ENCODE measurements at regions not wholly inside any gene's neighbourhood (a gene's known extent, or its start where the extent isn't known, plus 50 kb on each side); places are given as distances from the start of the nearest gene placed in this dataset.
"Not testable (repeated sequence)": the region's sequence is repeated elsewhere in the genome, so short reads cannot be mapped to it uniquely, and the experiment has no call there.

- POLR2A ChIA-PET, result no interaction called here
These were observed 93.3 kb upstream of the MARCKS start for GRCh38 chr6:113763876-113764275.

GRCh38 chr6:113765909-113766308 lies 91.2 kb upstream of the MARCKS start:
- no peak overlapping the region for H3K27ac Mint-ChIP-seq
- H3K27me3 Mint-ChIP-seq, result peaks cover 5% of the 10 kb centered on the region
- no peak for DNase-seq
- no peak overlapping the region for H3K4me3 Mint-ChIP-seq
- no peaks in the 10 kb centered on the region for H3K9me3 Mint-ChIP-seq
- H3K4me1 Mint-ChIP-seq, result peaks cover 2% of the 10 kb centered on the region
- H3K36me3 Mint-ChIP-seq (ENCODE audit: low read depth), result no peaks in the 10 kb centered on the region
- CTCF ChIA-PET, result no interaction called here
- POLR2A ChIA-PET, result no interaction called here

More at GRCh38 chr6:113763876-113764275, 93.3 kb upstream of the MARCKS start:
- Mint-ChIP-seq H3K27ac (no peak overlapping the region), H3K4me3 (no peak overlapping the region), H3K9me3 (no peaks in the 10 kb centered on the region), H3K27me3 (peaks cover 5% of the 10 kb centered on the region), H3K4me1 (peaks cover 2% of the 10 kb centered on the region), H3K36me3 (ENCODE audit: low read depth) (no peaks in the 10 kb centered on the region)
- DNase-seq, result no peak
- CTCF ChIA-PET, result no interaction called here

GRCh38 chr6:113767985-113768384 lies 89.2 kb upstream of the MARCKS start:
- no peak overlapping the region for H3K27ac Mint-ChIP-seq
- H3K9me3 Mint-ChIP-seq, result no peaks in the 10 kb centered on the region
- DNase-seq, result no peak
- H3K27me3 Mint-ChIP-seq, result peaks cover 2% of the 10 kb centered on the region
- POLR2A ChIA-PET, result no interaction called here
- CTCF ChIA-PET, result no interaction called here
- no peaks in the 10 kb centered on the region for H3K36me3 Mint-ChIP-seq (ENCODE audit: low read depth)
- H3K4me1 Mint-ChIP-seq, result peaks cover 2% of the 10 kb centered on the region
- no peak overlapping the region for H3K4me3 Mint-ChIP-seq

GRCh38 chr6:113772961-113773360 lies 84.2 kb upstream of the MARCKS start:
- POLR2A ChIA-PET, result no interaction called here
- Mint-ChIP-seq H3K27me3 (no peaks in the 10 kb centered on the region), H3K9me3 (no peaks in the 10 kb centered on the region), H3K36me3 (ENCODE audit: low read depth) (no peaks in the 10 kb centered on the region), H3K4me3 (no peak overlapping the region), H3K27ac (no peak overlapping the region), H3K4me1 (no peaks in the 10 kb centered on the region)
- CTCF ChIA-PET, result no interaction called here
- no peak for DNase-seq

- Mint-ChIP-seq H3K36me3 (ENCODE audit: low read depth) (no peaks in the 10 kb centered on the region), H3K4me1 (no peaks in the 10 kb centered on the region), H3K4me3 (no peak overlapping the region), H3K27ac (no peak overlapping the region), H3K9me3 (no peaks in the 10 kb centered on the region), H3K27me3 (no peaks in the 10 kb centered on the region)
- CTCF ChIA-PET, result no interaction called here
- no peak for DNase-seq
- POLR2A ChIA-PET, result no interaction called here
These were observed 82.9 kb upstream of the MARCKS start for GRCh38 chr6:113774127-113774825.

GRCh38 chr6:113776998-113777397 lies 80.1 kb upstream of the MARCKS start:
- H3K36me3 Mint-ChIP-seq (ENCODE audit: low read depth), result no peaks in the 10 kb centered on the region
- ChIA-PET CTCF (no interaction called here), POLR2A (no interaction called here)
- H3K4me3 Mint-ChIP-seq, result no peak overlapping the region
- no peak for DNase-seq
- H3K27me3 Mint-ChIP-seq, result no peaks in the 10 kb centered on the region
- H3K4me1 Mint-ChIP-seq, result no peaks in the 10 kb centered on the region
- no peak overlapping the region for H3K27ac Mint-ChIP-seq
- no peaks in the 10 kb centered on the region for H3K9me3 Mint-ChIP-seq

- Mint-ChIP-seq H3K4me3 (no peak overlapping the region), H3K36me3 (ENCODE audit: low read depth) (no peaks in the 10 kb centered on the region), H3K4me1 (no peaks in the 10 kb centered on the region), H3K27ac (no peak overlapping the region), H3K9me3 (no peaks in the 10 kb centered on the region), H3K27me3 (no peaks in the 10 kb centered on the region)
- ChIA-PET CTCF (no interaction called here), POLR2A (no interaction called here)
- no peak for DNase-seq
These were observed 79.5 kb upstream of the MARCKS start for GRCh38 chr6:113777601-113778000.

- H3K27ac Mint-ChIP-seq, result no peak overlapping the region
- ChIA-PET POLR2A (no interaction called here), CTCF (no interaction called here)
- no peaks in the 10 kb centered on the region for H3K4me1 Mint-ChIP-seq
- no peak for DNase-seq
- H3K27me3 Mint-ChIP-seq, result no peaks in the 10 kb centered on the region
- H3K36me3 Mint-ChIP-seq (ENCODE audit: low read depth), result no peaks in the 10 kb centered on the region
- no peaks in the 10 kb centered on the region for H3K9me3 Mint-ChIP-seq
- H3K4me3 Mint-ChIP-seq, result no peak overlapping the region
These were observed 77.5 kb upstream of the MARCKS start for GRCh38 chr6:113779656-113780055.

- ChIA-PET CTCF (no interaction called here), POLR2A (no interaction called here)
- Mint-ChIP-seq H3K4me1 (no peaks in the 10 kb centered on the region), H3K9me3 (no peaks in the 10 kb centered on the region), H3K36me3 (ENCODE audit: low read depth) (no peaks in the 10 kb centered on the region), H3K27me3 (no peaks in the 10 kb centered on the region), H3K4me3 (no peak overlapping the region), H3K27ac (no peak overlapping the region)
- no peak for DNase-seq
These were observed 74.5 kb upstream of the MARCKS start for GRCh38 chr6:113782636-113783035.

GRCh38 chr6:113786168-113786567 lies 71.0 kb upstream of the MARCKS start:
- no peaks in the 10 kb centered on the region for H3K36me3 Mint-ChIP-seq (ENCODE audit: low read depth)
- no peak for DNase-seq
- no peak overlapping the region for H3K4me3 Mint-ChIP-seq
- H3K27me3 Mint-ChIP-seq, result peaks cover 5% of the 10 kb centered on the region
- ChIA-PET CTCF (no interaction called here), POLR2A (no interaction called here)
- no peaks in the 10 kb centered on the region for H3K9me3 Mint-ChIP-seq
- no peak overlapping the region for H3K27ac Mint-ChIP-seq
- H3K4me1 Mint-ChIP-seq, result no peaks in the 10 kb centered on the region

GRCh38 chr6:113788586-113788985 lies 68.6 kb upstream of the MARCKS start:
- H3K36me3 Mint-ChIP-seq (ENCODE audit: low read depth), result no peaks in the 10 kb centered on the region
- no peaks in the 10 kb centered on the region for H3K4me1 Mint-ChIP-seq
- H3K27ac Mint-ChIP-seq, result no peak overlapping the region
- DNase-seq, result no peak
- ChIA-PET POLR2A (no interaction called here), CTCF (no interaction called here)
- H3K9me3 Mint-ChIP-seq, result no peaks in the 10 kb centered on the region
- H3K27me3 Mint-ChIP-seq, result peaks cover 5% of the 10 kb centered on the region
- no peak overlapping the region for H3K4me3 Mint-ChIP-seq

GRCh38 chr6:113791225-113791624 lies 65.9 kb upstream of the MARCKS start:
- POLR2A ChIA-PET, H3K27ac Mint-ChIP-seq, H3K4me1 Mint-ChIP-seq: not testable (repeated sequence)

GRCh38 chr6:113795371-113795770 lies 61.8 kb upstream of the MARCKS start:
- H3K27ac Mint-ChIP-seq; POLR2A ChIA-PET; H3K4me3 Mint-ChIP-seq; H3K9me3 Mint-ChIP-seq; DNase-seq; H3K4me1 Mint-ChIP-seq; H3K36me3 Mint-ChIP-seq (ENCODE audit: low read depth); CTCF ChIA-PET; H3K27me3 Mint-ChIP-seq: not testable (repeated sequence)

More at GRCh38 chr6:113791225-113791624, 65.9 kb upstream of the MARCKS start:
- not testable (repeated sequence) for H3K9me3 Mint-ChIP-seq; H3K4me3 Mint-ChIP-seq; DNase-seq; H3K27me3 Mint-ChIP-seq; H3K36me3 Mint-ChIP-seq (ENCODE audit: low read depth)
- CTCF ChIA-PET, result interaction anchor here (0.7 kb wide), 1 partner anchor 1540 kb away, joined by 3 read pairs; no protein-coding TSS in a partner anchor

- Mint-ChIP-seq H3K4me1 (no peaks in the 10 kb centered on the region), H3K36me3 (ENCODE audit: low read depth) (no peaks in the 10 kb centered on the region), H3K4me3 (no peak overlapping the region), H3K27me3 (no peaks in the 10 kb centered on the region), H3K27ac (no peak overlapping the region), H3K9me3 (no peaks in the 10 kb centered on the region)
- CTCF ChIA-PET, result no interaction called here
- POLR2A ChIA-PET, result no interaction called here
- DNase-seq, result no peak
These were observed 61.1 kb upstream of the MARCKS start for GRCh38 chr6:113796038-113796437.

Data from activated CD4-positive, alpha-beta memory T cell treated with anti-CD3 and anti-CD28 coated beads, Interleukin-2, amount 10 ng/mL, durations not matched to agents 7 days and 5 days (primary cell).